ENCODE measurements at regions not wholly inside any gene's neighbourhood (a gene's known extent, or its start where the extent isn't known, plus 50 kb on each side); places are given as distances from the start of the nearest gene placed in this dataset.
"Not testable (repeated sequence)": the region's sequence is repeated elsewhere in the genome, so short reads cannot be mapped to it uniquely, and the experiment has no call there.

DNA sequence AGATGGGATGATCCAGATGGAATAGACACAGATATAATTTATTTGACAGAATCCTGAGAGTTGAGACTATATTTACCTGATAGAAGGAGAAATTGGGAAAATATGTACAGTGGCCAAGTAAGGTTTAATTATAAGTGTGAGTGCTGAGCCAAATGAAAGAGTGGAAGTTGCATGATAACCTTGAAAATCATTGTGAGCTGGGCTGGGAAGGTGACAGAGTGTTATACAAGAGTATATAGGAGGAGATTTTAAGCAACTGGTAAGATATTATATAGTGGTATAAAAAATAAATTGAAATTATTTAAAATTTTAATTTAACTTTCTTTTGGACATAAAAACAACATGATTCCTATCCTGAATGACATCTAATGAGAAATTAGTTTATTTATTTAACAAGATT lies 340.8 kb downstream of the NUP35 start:
- H3K27me3 ChIP-seq (ENCODE audit: insufficient read depth, poor library complexity, severe bottlenecking), result no peaks in the 10 kb centered on the region
- H3K36me3 ChIP-seq (ENCODE audit: low read depth), result no peaks in the 10 kb centered on the region
- TF ChIP-seq, protein P1, sequence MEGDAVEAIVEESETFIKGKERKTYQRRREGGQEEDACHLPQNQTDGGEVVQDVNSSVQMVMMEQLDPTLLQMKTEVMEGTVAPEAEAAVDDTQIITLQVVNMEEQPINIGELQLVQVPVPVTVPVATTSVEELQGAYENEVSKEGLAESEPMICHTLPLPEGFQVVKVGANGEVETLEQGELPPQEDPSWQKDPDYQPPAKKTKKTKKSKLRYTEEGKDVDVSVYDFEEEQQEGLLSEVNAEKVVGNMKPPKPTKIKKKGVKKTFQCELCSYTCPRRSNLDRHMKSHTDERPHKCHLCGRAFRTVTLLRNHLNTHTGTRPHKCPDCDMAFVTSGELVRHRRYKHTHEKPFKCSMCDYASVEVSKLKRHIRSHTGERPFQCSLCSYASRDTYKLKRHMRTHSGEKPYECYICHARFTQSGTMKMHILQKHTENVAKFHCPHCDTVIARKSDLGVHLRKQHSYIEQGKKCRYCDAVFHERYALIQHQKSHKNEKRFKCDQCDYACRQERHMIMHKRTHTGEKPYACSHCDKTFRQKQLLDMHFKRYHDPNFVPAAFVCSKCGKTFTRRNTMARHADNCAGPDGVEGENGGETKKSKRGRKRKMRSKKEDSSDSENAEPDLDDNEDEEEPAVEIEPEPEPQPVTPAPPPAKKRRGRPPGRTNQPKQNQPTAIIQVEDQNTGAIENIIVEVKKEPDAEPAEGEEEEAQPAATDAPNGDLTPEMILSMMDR (IDR thresholded peaks at IDR 0.05; ENCODE audit: poor library complexity, severe bottlenecking), result no peak
- no peaks in the 10 kb centered on the region for H3K4me1 ChIP-seq (ENCODE audit: insufficient read depth, poor library complexity, severe bottlenecking)
- no peaks in the 10 kb centered on the region for H3K9me3 ChIP-seq (ENCODE audit: severe bottlenecking)
- ATAC-seq (ENCODE audit: low read depth) (no peak), DNase-seq (ENCODE audit: low spot score) (no peak)
- no peak overlapping the region for H3K27ac ChIP-seq (ENCODE audit: poor library complexity, severe bottlenecking)
- no peak overlapping the region for H3K4me3 ChIP-seq (ENCODE audit: severe bottlenecking)

DNA sequence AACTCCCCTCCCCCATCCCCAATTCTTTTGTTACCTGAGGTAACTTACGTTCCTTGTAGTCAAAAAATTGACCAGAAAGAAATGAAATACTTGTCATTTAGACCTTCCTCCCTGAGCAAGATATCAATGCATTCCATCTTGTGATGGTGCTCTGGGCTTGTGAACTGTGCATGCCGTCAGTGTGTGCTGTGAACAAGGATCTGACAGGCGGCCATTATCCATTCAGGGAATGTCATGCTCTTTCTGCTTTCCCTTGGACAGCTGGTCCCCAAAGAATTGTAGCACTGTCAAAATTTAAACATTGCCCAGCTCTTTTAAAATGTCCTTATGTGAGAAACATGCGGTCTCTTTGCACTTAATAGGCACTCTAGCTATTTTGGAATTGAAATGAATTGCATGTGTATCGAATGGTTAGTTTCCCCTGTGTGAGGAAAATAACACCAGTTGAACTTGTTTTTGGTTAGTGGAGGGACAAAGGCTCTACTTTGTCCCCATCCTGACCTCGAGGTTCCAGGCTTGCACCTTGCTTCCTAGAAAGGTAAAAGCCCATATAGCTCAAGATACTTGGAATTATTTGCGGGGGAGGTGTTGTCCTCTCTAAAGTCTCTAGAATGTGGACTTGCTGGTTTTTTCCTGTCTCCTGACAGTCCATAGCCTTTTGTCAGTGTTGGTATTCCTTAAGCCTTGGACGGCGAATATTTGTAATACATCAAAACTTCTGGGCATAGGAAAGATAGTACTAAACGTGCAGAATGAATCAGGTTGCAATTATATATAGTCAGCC lies 350.9 kb downstream of the NUP35 start:
- no peaks in the 10 kb centered on the region for H3K9me3 ChIP-seq (ENCODE audit: severe bottlenecking)
- TF ChIP-seq, protein P1 (IDR thresholded peaks at IDR 0.05; ENCODE audit: poor library complexity, severe bottlenecking), result no peak
- no peak overlapping the region for H3K4me3 ChIP-seq (ENCODE audit: severe bottlenecking)
- no peak for ATAC-seq (ENCODE audit: low read depth)
- no peak for DNase-seq (ENCODE audit: low spot score)
- no peaks in the 10 kb centered on the region for H3K27me3 ChIP-seq (ENCODE audit: insufficient read depth, poor library complexity, severe bottlenecking)
- no peaks in the 10 kb centered on the region for H3K36me3 ChIP-seq (ENCODE audit: low read depth)
- no peaks in the 10 kb centered on the region for H3K4me1 ChIP-seq (ENCODE audit: insufficient read depth, poor library complexity, severe bottlenecking)
- no peak overlapping the region for H3K27ac ChIP-seq (ENCODE audit: poor library complexity, severe bottlenecking)

DNA sequence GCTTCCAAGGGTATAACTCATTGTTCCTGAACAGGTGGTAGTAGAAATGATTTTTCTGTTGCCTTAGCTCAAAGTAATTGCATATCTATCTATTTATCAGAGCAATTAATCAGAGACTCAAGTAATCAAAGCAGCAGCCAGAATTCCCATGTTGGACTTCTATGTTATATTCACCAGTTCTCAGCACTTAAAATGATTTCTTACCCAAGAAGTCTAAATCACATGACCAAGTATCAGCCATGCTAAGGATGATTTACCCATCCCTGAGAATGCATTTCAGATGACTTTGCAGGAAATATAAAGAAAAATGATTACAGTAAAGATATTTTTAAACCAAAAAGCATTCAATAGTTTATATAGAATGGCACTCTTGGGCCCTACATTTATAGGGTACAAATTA lies 352.2 kb downstream of the NUP35 start:
- H3K27ac ChIP-seq (ENCODE audit: poor library complexity, severe bottlenecking), result no peak overlapping the region
- DNase-seq (ENCODE audit: low spot score), result no peak
- no peaks in the 10 kb centered on the region for H3K9me3 ChIP-seq (ENCODE audit: severe bottlenecking)
- TF ChIP-seq, protein P1 (IDR thresholded peaks at IDR 0.05; ENCODE audit: poor library complexity, severe bottlenecking), result no peak
- H3K4me1 ChIP-seq (ENCODE audit: insufficient read depth, poor library complexity, severe bottlenecking), result no peaks in the 10 kb centered on the region
- no peak overlapping the region for H3K4me3 ChIP-seq (ENCODE audit: severe bottlenecking)
- no peak for ATAC-seq (ENCODE audit: low read depth)
- no peaks in the 10 kb centered on the region for H3K27me3 ChIP-seq (ENCODE audit: insufficient read depth, poor library complexity, severe bottlenecking)
- no peaks in the 10 kb centered on the region for H3K36me3 ChIP-seq (ENCODE audit: low read depth)

DNA sequence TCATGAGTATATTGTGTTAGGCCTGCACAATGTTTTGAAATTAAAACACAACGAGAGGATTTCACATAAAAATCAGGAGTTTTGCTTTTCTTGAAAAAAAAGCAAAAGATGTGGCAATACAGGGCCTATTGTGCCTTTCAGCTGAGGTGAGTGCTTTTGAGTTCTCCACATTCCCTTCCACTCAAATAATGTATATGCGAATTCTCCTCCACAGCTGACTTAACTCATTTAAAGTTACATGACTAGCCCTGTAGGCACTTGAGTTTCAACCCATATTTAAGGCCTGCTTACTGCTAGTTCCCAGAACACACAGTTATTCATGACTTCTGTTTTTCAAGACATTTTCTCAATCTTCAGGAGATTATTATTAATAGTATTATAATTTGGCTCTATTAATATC lies 353.1 kb downstream of the NUP35 start:
- Histone ChIP-seq H3K4me1 (ENCODE audit: insufficient read depth, poor library complexity, severe bottlenecking) (no peaks in the 10 kb centered on the region), H3K9me3 (ENCODE audit: severe bottlenecking) (no peaks in the 10 kb centered on the region), H3K27me3 (ENCODE audit: insufficient read depth, poor library complexity, severe bottlenecking) (no peaks in the 10 kb centered on the region), H3K36me3 (ENCODE audit: low read depth) (no peaks in the 10 kb centered on the region), H3K27ac (ENCODE audit: poor library complexity, severe bottlenecking) (no peak overlapping the region), H3K4me3 (ENCODE audit: severe bottlenecking) (no peak overlapping the region)
- TF ChIP-seq, protein P1 (IDR thresholded peaks at IDR 0.05; ENCODE audit: poor library complexity, severe bottlenecking), result no peak
- ATAC-seq (ENCODE audit: low read depth), result no peak
- no peak for DNase-seq (ENCODE audit: low spot score)

DNA sequence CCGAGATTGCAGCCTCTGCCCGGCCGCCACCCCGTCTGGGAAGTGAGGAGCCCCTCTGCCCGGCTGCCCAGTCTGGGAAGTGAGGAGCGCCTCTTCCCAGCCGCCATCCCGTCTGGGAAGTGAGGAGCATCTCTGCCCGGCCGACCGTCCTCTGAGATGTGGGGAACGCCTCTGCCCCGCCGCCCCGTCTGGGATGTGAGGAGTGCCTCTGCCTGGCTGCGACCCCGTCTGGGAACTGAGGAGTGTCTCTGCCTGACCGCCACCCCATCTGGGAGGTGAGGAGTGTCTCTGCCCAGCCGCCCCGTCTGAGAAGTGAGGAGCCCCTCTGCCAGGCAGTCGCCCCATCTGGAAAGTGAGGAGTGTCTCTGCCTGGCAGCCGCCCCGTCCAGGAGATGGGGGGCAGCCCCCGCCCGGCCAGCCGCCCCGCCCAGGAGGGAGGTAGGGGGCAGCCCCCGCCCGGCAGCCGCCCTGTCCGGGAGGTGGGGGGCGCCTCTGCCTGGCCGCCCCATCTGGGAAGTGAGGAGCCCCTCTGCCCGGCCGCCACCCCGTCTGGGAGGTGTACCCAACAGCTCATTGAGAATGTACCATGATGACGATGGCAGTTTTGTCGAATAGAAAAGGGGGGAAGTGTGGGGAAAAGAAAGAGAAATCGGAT lies 354.8 kb downstream of the NUP35 start:
- H3K36me3 ChIP-seq (ENCODE audit: low read depth); H3K4me3 ChIP-seq (ENCODE audit: severe bottlenecking); H3K27me3 ChIP-seq (ENCODE audit: insufficient read depth, poor library complexity, severe bottlenecking); DNase-seq (ENCODE audit: low spot score); H3K4me1 ChIP-seq (ENCODE audit: insufficient read depth, poor library complexity, severe bottlenecking); H3K27ac ChIP-seq (ENCODE audit: poor library complexity, severe bottlenecking); H3K9me3 ChIP-seq (ENCODE audit: severe bottlenecking); ATAC-seq (ENCODE audit: low read depth): not testable (repeated sequence)
